SH-SY5Y (cell line): ENCODE measurements at regions not wholly inside any gene's neighbourhood (a gene's known extent, or its start where the extent isn't known, plus 50 kb on each side); places are given as distances from the start of the nearest gene placed in this dataset.
A peak's percentile ranks its signal among the peaks of the same experiment; 100 is the strongest.

ENCODE experiments used
- GATA2 ChIP-seq: IDR thresholded peaks from 2 replicates; pipeline ENCODE4 v1.6.1; 2011; ENCODE audit warnings: mild to moderate bottlenecking, low read depth, low read length
- GATA3 ChIP-seq: IDR thresholded peaks from 2 replicates; pipeline ENCODE4 v1.6.1; 2011; ENCODE audit warnings: low read depth, mild to moderate bottlenecking, low read length, moderate library complexity

DNA sequence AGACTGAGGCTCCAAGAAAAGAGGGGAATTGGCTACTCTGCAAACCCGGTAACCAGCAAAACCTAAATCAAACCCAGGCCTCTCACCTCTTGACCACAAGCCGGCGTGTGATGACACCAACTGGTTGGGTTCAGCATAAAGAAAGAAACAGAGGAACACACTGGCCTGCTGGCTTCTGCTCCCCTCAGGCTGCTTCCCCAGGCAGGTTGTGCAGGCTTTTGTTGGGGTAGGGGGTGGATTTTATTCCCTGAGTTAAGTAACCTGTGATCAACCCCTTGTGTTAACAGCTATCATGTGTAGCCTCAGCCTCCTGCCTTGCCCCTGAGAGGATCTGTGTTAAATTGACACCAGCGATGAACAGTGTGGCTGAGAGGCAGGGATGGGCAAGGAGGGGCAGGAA is 111.6 kb upstream of the ZBTB40 start:
- TF ChIP-seq GATA2, result no peak

DNA sequence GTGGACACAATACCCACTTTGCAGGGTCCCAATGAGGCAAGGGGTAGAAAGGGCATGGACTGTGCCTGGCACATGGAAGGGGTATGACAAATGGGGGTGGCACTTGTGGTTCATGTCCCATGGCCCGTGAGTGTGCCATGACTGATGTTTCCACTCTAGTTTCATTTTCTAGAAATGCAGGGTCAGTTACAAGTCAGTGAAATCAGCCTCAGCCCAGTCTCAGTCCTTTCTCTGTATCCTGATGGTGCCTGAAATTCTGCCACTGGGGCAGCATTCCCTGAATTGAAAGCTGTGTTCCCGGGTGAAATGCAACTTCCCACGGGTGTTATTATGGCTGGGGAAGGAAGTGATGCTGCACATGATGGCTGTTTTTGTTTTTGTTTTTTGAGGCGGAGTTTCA is 110.8 kb upstream of the ZBTB40 start:
- TF ChIP-seq GATA2 (no peak), GATA3 (no peak)

DNA sequence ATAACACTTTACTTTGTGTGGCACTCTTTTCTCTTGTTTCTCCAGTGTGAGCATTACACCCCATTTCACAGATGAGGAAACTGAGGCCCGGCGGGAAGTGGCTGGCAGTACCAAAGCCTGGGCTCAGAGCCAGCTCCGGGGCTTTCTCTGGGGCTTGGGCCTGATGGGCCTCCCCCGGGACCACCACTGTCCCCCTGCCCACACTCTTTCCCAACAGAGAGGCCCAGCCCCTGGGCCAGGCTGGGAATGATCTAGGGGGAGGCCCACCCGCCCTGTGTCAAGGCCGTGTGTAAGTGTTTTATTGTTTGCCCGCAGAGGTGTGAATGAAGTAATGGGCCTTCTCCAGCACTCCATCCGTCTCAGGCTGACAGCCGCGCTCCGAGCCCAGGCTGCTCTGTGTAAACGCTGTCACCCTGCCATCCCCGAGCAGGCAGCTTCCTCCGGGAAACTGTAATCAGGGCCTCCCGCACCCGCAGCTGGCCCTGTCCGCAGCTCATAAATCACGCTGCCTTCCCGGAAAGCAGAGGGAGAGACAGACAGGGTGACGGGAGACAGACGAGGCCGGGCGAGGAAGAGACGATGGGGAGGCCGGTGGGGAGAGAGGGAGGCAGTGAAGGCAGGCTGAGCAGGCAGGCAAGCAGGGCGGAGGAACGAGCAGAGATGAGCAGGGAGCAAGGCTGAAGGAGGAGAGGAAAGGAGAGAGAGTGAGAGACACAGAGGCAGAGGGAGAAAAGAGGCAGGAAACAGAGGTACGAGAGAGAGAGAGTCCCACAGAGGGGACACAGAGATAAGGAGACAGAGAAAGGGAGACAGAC is 109.7 kb upstream of the ZBTB40 start:
- no peak for TF ChIP-seq GATA2
- no peak for TF ChIP-seq GATA3

DNA sequence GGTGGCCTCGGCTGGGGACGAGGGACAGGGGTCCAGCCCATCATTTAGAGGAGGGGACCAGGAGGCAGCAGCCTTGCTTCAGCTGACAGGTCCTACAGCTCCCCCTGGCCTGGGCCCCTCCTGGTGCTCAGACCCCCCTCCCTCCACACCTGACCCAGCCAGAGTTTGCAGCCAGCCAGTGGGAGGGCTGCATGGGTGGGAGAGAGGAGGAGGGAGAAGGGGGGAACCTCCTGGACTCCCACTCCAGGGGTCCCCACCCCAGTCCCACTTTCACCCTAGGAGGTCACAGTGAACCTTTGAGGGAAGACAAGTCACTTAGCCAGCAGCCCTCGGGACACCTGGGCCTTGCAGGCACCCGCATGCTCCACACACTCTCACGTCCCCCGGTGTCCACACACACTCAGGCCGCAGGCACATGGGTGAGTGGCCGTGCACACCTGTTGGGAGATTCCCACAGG is 108.9 kb upstream of the ZBTB40 start:
- TF ChIP-seq GATA3 (no peak), GATA2 (no peak)

DNA sequence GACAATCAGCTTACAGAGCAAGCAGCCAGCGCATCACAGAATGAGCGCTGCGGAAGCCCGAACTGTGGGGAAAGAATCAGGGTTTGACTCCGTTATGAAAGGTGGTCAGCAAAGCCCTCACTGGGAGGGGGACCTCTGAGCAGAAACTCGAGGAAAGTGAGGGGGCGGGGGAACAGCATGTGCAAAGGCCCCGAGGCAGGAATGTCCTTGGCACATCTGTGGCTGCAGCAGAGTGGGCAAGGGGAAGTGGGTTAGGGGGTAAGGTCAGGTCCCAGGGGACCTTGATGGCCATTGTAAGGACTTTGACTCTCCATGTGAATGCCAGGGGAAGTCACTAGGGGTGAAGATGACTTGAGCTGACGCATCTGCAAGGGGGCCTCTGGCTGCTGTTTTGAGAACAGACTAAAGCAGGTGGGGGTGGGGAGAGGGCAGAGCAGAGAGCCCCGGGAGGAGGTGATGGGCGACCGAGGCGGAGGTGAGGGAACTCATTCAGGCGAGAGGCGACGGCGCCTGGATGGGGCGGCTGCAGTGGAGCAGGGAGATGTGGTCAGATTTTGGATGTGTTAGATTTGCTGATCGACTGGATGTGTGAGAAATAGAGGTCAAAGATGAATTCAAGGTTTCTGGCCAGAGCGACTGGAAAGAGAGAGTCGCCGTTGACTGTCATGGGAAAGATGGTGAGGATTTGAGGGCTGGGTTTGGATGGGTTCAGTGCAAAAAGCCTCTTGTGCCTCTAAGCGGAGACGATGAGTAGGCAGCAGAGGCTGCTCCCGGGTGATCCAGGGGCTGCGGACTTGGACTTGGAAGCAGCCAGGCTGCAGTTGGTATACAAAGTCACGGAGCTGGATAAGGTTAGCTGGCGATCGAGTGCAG is 108.0 kb upstream of the ZBTB40 start:
- TF ChIP-seq GATA2 (no peak), GATA3 (no peak)

DNA sequence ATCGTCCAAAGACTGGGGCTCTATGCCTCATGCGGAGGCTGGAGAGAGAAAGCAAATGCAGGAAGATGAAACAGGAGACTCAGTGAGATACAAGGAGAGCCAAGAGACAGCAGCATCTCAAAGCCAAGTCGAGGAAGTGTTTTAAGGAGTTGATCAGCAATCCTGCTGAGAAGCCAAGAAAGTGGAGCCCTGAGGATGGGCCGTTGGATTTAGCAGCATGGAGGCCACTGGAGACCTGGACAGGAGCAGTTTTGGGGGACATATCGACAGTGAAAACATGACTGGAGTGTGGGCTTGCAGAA is 107.4 kb upstream of the ZBTB40 start:
- no peak for TF ChIP-seq GATA2
- no peak for TF ChIP-seq GATA3

DNA sequence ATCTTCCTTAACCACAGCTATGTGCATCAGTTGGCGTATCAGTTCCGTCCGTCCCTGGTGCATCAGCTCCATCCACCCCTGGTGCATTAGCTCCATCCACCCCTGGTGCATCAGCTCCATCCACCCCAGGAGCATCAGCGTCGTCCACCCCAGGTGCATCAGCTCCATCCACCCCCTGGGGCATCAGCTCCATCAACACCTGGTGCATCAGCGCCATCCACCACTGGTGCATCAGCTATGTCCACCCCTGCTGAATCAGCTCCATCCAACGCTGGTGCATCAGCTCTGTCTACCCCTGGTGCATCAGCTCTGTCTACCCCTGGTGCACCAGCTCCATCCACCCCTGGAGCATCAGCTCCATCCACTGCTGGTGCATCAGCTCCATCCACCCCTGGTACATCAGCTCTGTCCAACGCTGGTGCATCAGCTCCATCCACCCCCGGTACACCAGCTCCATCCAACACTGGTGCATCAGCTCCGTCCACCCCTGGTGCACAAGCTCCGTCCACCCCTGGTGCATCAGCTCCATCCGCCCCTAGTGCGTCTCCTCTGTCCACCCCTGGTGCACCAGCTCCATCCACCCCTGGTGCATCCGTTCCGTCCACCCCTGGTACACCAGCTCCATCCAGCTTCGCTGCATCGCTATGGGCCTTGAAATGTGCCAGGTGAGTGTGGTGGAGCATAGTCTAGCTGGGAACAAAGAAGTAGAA is 106.6 kb upstream of the ZBTB40 start:
- no peak for TF ChIP-seq GATA3
- TF ChIP-seq GATA2, result no peak

DNA sequence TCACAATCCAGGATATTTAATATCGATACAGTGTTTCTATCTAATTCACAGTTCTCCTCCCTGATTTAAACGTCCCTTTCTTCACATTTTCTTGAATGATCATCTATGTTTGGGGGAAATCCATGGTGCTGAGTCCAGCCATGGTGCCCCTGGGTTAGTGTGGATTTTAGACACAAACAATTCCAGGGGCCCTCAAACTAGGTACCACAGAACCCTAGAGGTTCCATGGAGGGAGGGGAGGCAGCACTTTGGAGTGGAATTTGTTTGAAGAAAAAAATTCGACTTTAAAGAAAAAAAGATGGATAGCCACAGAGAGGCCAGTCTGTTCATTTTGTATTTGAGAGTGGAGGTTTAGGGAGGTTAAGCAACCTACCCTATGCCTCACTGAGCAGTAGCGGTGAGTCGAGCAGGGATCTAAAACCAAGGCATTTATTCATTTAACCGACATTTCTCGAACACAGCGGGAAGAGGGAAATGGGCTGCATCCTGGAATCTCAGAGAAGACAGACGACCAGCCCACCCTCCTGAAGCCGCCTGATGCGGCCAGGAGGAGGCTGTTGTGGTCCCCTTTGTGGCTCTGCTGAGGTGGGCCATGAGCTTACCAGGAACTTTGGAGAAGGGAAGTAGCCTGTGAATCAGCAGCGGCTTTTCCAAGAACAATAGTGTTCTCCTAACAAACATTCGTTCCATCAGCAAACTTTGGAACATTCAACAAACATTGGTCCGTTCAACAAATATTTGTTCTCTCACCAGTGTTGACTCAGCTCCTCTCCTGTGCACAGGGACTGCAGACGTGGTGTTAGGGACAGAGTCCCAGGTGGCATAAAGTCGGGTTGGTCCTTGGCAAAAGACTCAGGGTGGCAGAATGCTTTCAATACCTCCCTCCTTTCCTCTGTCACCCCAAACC is 103.5 kb upstream of the ZBTB40 start:
- TF ChIP-seq GATA2 (no peak), GATA3 (no peak)

DNA sequence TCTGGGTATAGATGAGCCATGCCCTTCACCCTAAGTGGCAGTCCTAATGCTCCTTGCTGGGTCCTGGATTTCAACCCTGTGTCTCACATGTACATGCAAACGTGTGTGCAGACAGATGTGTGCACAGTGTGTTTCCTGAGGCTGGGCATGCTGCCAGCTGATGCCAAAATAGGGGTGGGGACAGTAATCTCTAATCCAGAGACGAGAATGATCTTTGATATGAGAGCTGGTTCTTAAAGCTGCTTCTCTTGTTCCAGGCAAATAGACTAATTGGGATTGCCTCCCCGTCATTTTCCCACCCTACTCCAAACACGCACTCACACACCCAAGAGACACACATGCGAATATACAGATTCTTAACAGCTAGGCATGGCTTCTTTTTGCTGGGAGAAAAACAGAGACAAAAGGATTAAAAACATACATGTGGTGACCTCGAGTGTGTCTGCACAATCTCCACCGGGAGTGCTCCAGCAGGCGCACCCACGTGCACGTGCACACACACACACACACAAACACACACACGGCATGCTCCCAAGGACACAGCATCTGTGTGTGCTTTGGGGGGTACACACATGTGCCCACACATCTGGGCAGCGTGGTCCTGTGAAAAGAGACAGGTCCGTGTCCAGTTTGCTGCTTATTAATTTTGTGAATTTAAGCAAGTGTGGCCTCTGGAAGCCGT is 102.1 kb upstream of the ZBTB40 start:
- TF ChIP-seq GATA3, result no peak
- TF ChIP-seq GATA2, result peak; percentile 51; the same call in 1 of the 2 replicates

DNA sequence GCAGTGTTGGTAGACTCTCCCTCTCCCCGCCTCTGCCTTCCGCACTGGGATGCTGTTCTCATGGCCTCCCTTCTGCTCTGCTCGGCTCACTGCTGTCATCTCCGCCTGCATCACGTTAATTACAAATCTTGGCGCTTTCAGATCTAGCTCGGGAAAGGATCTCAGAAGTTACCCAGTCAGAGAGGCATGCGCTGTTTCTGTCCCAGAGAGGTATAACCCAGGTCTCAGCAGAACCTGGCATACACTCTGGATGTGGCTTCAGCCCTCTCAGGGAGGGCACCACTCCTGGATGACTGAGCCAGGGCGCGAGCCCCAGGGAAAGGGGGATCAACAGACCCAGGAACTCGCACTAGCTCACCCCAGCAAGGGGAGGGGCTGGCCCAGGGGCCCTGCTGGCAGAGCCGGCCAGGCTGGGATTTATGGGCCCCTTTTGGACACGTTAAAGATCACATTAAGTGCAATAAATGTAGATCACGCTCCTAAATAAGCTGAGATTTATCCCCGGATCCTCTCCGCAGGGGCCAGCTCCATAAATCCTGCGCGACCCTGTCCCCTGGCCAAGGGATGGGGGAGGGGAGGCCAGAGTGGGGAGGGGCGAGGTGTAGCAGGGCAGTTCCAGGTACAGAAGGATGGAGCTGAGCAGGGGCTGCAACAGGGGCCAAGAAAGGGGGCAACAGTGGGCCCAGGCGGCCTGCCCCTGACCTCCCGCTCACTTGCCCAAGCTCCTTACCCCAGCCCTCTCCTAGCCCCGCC is 101.3 kb upstream of the ZBTB40 start:
- TF ChIP-seq GATA2 (peak; percentile 52; the same call in 1 of the 2 replicates), GATA3 (no peak)

DNA sequence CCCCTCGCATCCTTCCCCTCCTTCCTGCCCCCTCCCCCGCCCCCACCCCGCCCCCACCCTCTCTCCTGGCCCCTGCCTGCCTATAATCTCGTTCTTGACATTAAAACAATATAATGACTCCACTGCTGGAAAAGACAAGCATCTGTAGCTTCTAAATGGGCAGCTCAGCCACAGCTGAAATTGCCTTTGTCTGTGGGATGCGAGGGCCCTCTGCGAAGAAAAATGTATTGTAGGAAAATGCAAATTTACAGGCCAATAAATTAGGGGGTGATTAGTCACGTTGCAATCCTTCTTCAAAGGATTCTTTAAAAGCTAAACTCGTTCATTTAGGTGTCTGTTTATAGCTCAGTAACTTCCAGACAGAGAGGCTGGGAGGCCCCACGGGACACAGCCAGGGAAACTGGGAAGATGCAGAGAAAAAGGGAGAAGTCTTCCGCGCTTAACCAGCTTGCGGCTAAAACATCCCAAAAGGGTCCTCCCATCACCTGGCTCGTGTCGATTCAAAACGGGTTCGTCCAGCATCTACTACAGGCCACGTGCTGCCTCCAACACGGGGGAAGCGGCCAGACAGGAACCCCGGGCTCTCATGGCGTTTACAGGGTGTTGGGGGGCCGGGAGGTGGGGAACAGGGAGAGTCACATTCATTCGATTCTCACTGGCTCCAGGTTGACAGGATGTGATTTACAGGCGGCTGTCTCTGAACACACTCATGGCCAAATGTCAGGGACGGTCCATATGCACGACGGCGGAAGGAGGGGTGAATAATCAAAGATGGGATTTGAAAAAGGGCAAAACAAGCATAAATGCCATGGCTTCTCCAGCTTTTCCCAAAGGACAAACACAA is 100.5 kb upstream of the ZBTB40 start:
- TF ChIP-seq GATA3, result no peak
- peak; percentile 41; the same call in 1 of the 2 replicates for TF ChIP-seq GATA2

DNA sequence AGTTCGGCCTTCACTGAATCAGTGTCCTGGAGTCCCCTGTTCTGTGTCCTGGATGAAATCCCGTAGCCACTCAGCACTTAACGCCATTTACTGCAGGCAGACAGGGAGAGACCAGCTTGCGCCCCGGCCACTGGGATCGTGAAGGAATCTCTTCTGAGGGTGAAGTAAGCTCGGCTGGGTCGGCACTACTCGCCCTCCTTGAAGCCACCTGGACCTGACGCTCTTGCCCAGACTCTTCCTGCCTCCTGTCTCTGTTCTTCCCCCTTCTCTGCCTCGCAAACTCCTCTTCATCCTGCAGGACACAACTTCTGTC is 99.9 kb upstream of the ZBTB40 start:
- TF ChIP-seq GATA3 (no peak), GATA2 (no peak)
